Activated naive CD8-positive, alpha-beta T cell treated with anti-CD3 and anti-CD28 coated beads, Interleukin-2, amount 50 U/mL, for 24 hours (primary cell): ENCODE measurements at regions not wholly inside any gene's neighbourhood (a gene's known extent, or its start where the extent isn't known, plus 50 kb on each side); places are given as distances from the start of the nearest gene placed in this dataset.
A peak's percentile ranks its signal among the peaks of the same experiment; 100 is the strongest.

ENCODE experiments used
- ATAC-seq: fragments of 150-1000 bp; cut with Tn5 transposase; one replicate; pipeline ENCODE4 v1.10.0; 2021
- DNase-seq: peaks from one replicate; pipeline ENCODE4 v3.0.0; 2021
- H3K27ac Mint-ChIP-seq: one replicate; pipeline ENCODE4 v1.8.0; 2021; ENCODE audit warnings: mild to moderate bottlenecking, mixed read lengths
- H3K27me3 Mint-ChIP-seq: one replicate; pipeline ENCODE4 v1.8.0; 2021; ENCODE audit warnings: mixed read lengths
- H3K36me3 Mint-ChIP-seq: one replicate; pipeline ENCODE4 v1.8.0; 2021; ENCODE audit warnings: low read depth, mixed read lengths
- H3K4me1 Mint-ChIP-seq: one replicate; pipeline ENCODE4 v1.8.0; 2021; ENCODE audit warnings: mixed read lengths
- H3K4me3 Mint-ChIP-seq: one replicate; pipeline ENCODE4 v1.8.0; 2021; ENCODE audit warnings: mild to moderate bottlenecking, moderate library complexity, mixed read lengths
- H3K9me3 Mint-ChIP-seq: one replicate; pipeline ENCODE4 v1.8.0; 2021; ENCODE audit warnings: mixed read lengths

DNA sequence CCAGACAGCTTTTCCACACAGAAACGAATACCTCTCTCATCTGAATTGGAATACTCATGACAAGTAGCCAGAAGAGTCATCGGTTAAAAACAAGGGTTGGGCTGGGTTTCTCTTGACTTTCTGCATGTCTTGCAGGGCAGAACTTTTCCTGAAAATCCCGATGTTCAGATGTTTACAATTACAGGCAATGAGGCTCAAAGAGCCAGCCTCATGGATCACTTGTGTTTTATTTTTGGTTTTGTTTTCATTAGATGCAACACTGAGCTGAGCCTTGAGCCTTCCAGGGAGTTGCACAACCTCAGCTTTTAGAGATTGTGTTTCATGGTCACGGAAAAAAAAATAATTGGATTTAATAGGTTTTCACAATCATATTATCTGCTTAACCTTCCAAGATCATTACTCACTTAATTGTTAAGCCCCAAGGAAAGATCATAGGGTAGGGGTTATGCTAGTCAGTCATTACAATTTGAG, 288.1 kb upstream of the PRDM1 start:
- Mint-ChIP-seq H3K9me3 (no peaks in the 10 kb centered on the region), H3K36me3 (no peaks in the 10 kb centered on the region), H3K27me3 (peaks cover 2% of the 10 kb centered on the region), H3K4me3 (no peak overlapping the region), H3K4me1 (peaks cover 31% of the 10 kb centered on the region), H3K27ac (no peak overlapping the region)
- ATAC-seq: no peak
- no peak for DNase-seq

DNA sequence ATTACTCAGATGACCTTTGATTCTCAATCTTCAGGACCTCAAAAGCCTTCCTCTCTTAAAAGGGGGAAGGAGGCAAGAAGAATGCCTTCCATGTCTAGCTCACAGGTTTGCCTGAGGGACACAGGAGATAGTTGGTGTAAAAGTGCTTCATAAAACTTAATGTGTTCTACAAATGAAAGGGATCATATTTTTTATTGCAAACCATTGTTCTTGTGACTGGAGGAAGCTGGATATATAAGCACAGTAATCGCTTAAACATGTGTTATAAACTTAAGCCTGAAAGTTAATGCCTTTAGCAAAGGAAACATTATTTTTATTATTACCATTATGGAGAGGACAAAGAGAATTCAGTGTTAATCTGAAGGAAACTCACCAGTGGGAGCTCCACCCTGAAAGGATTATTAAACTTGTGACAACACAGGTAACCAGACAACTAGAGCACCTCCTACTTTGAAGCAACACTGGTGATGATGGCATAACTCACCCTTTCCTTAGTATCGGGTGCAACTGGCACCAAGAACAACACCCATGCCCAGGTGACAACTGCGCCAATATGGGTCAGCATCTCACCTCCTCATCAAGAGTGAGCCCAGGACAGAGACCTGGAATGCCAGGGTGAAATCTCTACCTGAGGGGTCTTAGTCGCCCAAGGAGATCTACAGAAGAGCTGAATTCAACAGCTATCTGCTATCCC, 288.7 kb upstream of the PRDM1 start:
- peaks cover 34% of the 10 kb centered on the region for H3K4me1 Mint-ChIP-seq

DNA sequence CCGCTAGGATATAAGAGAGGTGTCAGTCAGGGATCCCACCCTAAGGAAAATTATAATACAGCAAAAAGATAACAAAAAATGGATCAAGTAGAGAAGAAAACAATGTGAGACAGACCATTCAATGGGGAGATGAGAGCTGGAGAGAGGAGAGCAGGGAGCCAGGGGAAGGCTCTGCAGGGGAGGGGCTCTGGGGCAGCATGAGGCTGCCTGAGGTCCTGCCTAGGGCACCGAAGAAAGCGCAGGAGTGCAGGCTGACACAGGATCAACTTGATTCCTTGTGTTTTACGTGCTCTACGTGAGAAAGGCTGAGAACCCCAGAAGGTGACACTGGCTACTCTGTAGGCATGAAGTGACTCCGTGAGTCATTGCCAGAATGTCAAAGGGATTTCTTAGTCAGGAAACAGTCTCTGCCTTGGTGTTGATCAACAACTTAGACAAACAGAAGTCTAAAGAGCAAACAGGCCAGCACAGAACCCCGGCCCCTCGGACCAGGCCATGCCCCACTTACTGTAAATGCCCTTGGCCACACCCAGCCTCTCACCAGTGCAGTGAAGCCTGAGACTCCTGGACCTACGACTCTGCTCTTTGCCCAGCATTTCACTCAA, 290.1 kb upstream of the PRDM1 start:
- H3K4me1 Mint-ChIP-seq: peaks cover 47% of the 10 kb centered on the region
- no peak overlapping the region for H3K27ac Mint-ChIP-seq
- ATAC-seq (peak; percentile 62), DNase-seq (no peak)
- H3K4me3 Mint-ChIP-seq: no peak overlapping the region
- H3K36me3 Mint-ChIP-seq: no peaks in the 10 kb centered on the region
- H3K9me3 Mint-ChIP-seq: no peaks in the 10 kb centered on the region
- H3K27me3 Mint-ChIP-seq: no peaks in the 10 kb centered on the region

More for the DNA sequence above, 288.7 kb upstream of the PRDM1 start:
- Mint-ChIP-seq H3K9me3 (no peaks in the 10 kb centered on the region), H3K27me3 (peaks cover 2% of the 10 kb centered on the region), H3K4me3 (no peak overlapping the region), H3K36me3 (no peaks in the 10 kb centered on the region), H3K27ac (no peak overlapping the region)
- DNase-seq (no peak), ATAC-seq (no peak)

DNA sequence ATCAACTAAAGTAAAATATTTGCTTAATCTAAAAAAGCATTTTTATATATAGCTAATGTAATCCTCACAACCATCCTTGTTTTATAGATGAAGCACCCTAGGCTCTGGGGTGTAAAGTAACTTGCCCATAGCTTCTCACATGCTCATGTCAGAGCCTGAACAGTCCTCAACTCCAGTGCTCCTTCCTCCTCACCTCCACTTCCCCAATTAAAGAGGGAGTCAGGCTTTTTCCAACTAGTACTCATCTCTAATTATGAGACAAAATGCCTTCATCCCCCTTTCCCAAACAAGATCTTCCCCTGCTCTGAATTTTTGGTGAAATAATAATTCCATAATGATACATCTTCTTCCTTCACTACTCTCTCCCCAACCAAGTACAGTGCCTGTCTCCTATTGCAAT, 290.8 kb upstream of the PRDM1 start:
- no peak overlapping the region for H3K27ac Mint-ChIP-seq
- H3K9me3 Mint-ChIP-seq: no peaks in the 10 kb centered on the region
- ATAC-seq (no peak), DNase-seq (no peak)
- H3K36me3 Mint-ChIP-seq: no peaks in the 10 kb centered on the region
- H3K27me3 Mint-ChIP-seq: no peaks in the 10 kb centered on the region
- peaks cover 50% of the 10 kb centered on the region for H3K4me1 Mint-ChIP-seq
- H3K4me3 Mint-ChIP-seq: no peak overlapping the region

DNA sequence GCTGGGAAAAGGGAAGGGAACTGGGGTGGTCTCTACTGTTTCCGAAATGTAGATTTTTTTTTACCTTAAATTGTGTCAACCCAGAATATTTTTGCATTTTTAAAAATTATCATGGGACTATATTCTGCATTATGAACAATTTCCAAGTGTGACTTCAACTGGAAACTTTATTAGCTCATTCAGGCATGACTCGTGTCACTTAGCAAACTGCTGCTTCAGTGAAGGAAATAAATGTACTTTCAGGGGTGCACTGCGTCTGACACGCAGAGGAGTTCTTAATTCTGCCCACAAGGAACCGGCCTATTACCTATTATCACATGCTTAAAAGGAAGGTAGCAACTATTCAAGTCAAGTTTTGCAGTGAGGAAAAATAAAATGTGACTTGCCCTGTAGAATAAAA, 291.3 kb upstream of the PRDM1 start:
- H3K36me3 Mint-ChIP-seq: no peaks in the 10 kb centered on the region
- DNase-seq: no peak
- peak overlapping the region; percentile 25 for H3K27ac Mint-ChIP-seq
- no peak overlapping the region for H3K4me3 Mint-ChIP-seq
- H3K27me3 Mint-ChIP-seq: no peaks in the 10 kb centered on the region
- H3K4me1 Mint-ChIP-seq: peaks cover 50% of the 10 kb centered on the region
- ATAC-seq: peak; percentile 62
- H3K9me3 Mint-ChIP-seq: no peaks in the 10 kb centered on the region

DNA sequence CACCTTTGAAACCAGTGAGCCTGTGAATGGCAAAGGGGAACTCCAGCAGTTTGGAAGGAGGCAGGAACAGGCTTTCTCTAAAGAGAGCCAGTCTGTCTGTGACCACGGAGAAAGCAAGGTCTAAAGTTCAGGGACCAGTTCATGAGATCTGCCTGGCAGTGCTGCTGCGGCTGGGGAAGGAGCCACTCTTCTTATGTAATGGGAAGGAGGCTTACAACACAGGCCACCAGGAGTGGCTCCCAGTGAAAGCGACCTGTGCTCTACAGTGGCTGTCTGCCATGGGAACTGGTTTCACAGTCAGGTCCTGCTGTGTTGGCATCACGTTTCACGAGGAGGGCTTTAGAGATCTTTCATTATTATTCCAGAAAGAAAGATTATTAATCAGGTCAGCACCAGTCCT, 291.9 kb upstream of the PRDM1 start:
- Mint-ChIP-seq H3K27me3 (peaks cover 2% of the 10 kb centered on the region), H3K36me3 (no peaks in the 10 kb centered on the region), H3K27ac (no peak overlapping the region), H3K9me3 (no peaks in the 10 kb centered on the region), H3K4me1 (peaks cover 50% of the 10 kb centered on the region), H3K4me3 (no peak overlapping the region)
- DNase-seq: no peak
- no peak for ATAC-seq

DNA sequence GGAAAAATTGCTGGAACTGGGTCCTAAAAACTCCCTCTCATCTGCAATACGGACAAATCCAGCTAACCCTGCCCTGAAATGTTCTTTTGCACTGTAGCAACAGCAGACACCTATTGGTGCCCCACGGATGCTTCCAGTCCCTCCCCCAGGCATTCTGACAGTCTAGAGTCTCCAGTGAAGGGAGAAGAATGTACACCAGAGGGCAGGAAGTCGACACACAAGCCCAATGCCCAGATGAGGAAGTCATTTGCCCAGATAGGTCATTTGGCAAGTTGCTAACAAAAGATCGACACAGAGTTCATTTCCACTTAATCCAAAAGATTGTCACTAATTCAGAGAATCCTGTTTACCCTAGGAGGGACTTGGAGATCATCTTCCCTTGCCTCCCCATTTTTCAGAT, 293.0 kb upstream of the PRDM1 start:
- H3K36me3 Mint-ChIP-seq: no peaks in the 10 kb centered on the region
- H3K9me3 Mint-ChIP-seq: no peaks in the 10 kb centered on the region
- no peak overlapping the region for H3K27ac Mint-ChIP-seq
- ATAC-seq (no peak), DNase-seq (no peak)
- H3K4me1 Mint-ChIP-seq: peaks cover 50% of the 10 kb centered on the region
- H3K4me3 Mint-ChIP-seq: no peak overlapping the region
- peaks cover 2% of the 10 kb centered on the region for H3K27me3 Mint-ChIP-seq

DNA sequence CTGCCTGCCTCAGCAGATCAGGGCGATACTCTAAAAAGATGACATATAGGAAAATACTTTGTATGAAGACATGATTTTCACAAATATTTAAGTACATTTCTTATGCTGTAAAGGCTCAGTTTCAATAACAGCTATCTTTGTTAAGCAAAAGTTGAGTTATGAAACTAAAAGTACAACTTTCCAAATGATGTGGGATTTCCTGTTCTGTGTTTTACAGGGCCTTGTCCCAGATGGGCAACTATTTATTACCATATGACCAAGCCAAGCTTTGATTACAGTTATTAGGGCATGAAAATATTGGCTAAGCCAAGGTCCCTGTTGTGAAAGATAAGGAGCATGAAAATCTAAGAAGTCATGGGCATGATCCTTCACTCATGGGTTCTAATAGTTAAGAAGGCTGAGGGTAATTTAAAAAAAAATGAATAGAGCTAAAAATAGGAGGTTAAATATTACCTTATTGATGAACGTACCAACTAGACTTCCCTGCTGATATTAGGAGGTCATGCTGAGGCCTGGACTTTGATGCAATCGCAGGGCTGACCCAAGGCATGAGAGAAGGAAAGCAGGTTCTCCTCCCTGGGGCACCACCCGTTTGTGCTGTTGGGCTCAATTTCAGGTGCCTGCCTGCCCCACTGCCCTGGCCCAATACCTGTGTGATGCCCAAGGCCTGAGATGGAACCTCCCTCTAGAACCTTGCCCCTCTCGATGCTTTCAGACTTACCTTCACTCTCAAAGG, 294.4 kb upstream of the PRDM1 start:
- H3K36me3 Mint-ChIP-seq: no peaks in the 10 kb centered on the region
- no peak for DNase-seq
- H3K9me3 Mint-ChIP-seq: no peaks in the 10 kb centered on the region
- peaks cover 2% of the 10 kb centered on the region for H3K27me3 Mint-ChIP-seq
- no peak for ATAC-seq
- H3K27ac Mint-ChIP-seq: no peak overlapping the region
- peaks cover 58% of the 10 kb centered on the region for H3K4me1 Mint-ChIP-seq
- no peak overlapping the region for H3K4me3 Mint-ChIP-seq

DNA sequence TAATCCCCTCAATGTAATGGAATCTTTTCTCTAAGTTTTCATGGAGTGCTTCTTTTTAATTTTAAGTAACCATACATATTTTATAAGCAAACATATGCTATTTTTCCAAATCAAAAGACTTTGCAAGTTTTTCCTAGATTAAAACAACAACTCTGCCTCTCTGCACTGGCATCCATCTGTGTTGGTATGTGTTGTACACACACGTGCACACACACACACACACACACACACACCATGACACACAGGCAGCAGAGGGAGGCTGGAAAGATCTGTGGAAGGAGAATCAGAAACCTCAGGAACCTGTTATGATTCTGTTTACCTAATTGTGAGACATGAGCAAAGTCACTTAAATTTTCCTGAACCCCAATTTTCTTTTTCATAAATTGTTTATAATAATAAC, 295.0 kb upstream of the PRDM1 start:
- DNase-seq (no peak), ATAC-seq (no peak)
- Mint-ChIP-seq H3K27ac (no peak overlapping the region), H3K4me1 (peaks cover 59% of the 10 kb centered on the region), H3K27me3 (peaks cover 2% of the 10 kb centered on the region), H3K4me3 (no peak overlapping the region), H3K36me3 (no peaks in the 10 kb centered on the region), H3K9me3 (no peaks in the 10 kb centered on the region)

DNA sequence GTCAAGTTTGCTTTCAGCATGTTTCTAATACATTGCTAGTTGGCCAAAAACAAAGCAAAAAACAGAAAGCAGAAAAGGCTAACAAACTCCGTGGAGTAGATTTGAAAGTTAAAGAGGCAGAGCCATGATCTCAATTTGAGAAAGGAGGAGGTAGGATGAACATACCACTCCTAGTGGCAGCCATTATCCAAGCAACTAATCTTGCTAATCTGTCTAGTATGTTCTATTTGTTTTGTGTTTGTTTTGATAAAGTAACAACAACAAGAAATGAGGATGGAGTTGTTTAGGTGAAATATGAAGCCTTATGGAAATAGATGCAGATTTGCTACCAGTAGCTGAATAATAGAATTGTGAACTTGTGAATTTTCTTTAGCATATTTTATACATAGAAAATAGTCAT, 295.5 kb upstream of the PRDM1 start:
- Mint-ChIP-seq H3K9me3 (no peaks in the 10 kb centered on the region), H3K36me3 (no peaks in the 10 kb centered on the region), H3K4me1 (peaks cover 58% of the 10 kb centered on the region), H3K4me3 (no peak overlapping the region), H3K27ac (no peak overlapping the region), H3K27me3 (peaks cover 2% of the 10 kb centered on the region)
- no peak for ATAC-seq
- DNase-seq: no peak

DNA sequence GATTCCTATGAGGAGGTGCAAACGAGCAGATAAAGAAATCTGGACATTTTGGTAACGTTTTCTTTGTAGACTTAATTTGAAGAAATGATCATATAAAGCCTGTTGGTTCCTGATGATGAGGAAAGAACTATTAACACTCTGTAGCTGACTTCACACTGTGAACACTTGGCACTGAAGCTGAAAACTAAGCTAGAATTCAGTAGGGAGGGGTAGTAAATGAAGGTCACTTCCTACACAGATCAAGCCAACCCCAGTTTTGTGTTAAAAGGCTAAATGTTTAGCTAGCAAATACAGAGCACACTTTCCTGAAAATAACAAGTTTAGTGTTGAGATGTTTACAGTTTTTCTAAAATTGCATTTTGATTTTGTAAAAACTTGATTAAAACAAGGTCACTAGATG, 296.2 kb upstream of the PRDM1 start:
- H3K9me3 Mint-ChIP-seq: no peaks in the 10 kb centered on the region
- no peak for ATAC-seq
- no peak overlapping the region for H3K27ac Mint-ChIP-seq
- H3K36me3 Mint-ChIP-seq: no peaks in the 10 kb centered on the region
- DNase-seq: no peak
- peaks cover 56% of the 10 kb centered on the region for H3K4me1 Mint-ChIP-seq
- no peak overlapping the region for H3K4me3 Mint-ChIP-seq
- peaks cover 2% of the 10 kb centered on the region for H3K27me3 Mint-ChIP-seq

DNA sequence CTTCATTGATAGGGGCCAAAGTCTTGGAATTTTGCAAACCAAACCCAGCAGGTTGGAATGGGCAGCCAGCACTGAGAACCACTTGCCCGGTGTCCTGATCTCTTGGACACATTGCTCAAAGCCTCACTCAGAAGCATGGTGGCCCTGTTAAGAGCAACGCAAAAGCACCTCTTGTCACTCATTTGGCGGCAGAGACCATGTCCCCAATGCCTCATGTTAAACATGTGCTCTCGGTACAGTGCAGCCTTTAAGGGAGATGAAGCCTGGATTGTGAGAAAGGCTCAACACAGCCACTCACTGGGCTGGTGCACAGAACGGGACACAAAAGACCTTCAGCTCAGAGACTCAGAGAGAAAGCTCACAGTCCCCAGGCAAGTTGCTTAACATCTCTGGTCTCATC, 298.4 kb upstream of the PRDM1 start:
- Mint-ChIP-seq H3K27me3 (peaks cover 2% of the 10 kb centered on the region), H3K4me1 (peaks cover 36% of the 10 kb centered on the region), H3K4me3 (no peak overlapping the region)

DNA sequence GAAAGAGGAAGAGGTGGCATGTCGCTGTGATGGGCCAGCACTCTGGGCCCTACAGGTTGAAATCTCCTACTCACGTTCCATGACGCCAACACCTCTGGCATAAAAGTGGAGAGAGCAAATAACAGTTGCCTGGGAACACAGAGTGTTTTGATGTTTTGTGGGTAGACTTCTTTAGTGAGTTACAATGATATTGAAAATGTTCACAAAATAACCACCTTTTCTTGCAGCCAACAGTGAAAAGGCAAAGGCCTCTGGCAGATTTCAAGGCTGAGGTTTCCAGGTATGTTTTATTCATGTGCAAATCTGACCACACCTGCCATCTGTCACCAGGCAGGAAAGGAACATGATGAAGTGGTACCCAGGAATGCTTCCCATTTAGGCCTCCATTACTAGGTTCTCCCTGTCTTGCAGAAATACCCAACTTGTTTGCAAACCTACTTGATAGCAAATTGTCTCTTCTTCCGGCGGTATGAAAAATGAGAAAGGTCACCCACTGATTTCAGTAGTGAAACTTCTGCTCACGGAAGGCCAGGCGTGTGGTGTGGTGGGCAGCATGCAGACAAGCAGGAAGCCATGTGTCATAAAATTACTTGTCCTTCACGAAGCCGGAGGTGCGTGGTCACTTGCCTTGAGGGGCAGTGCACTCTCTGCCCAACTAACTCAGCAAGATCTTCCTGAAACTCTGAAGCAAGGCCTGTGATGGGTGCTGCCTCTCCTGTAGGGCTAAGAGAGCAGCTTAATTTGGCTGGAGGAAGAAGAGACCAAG, 299.1 kb upstream of the PRDM1 start:
- H3K27me3 Mint-ChIP-seq: peaks cover 2% of the 10 kb centered on the region
- H3K4me1 Mint-ChIP-seq: peaks cover 40% of the 10 kb centered on the region
- no peaks in the 10 kb centered on the region for H3K9me3 Mint-ChIP-seq
- peak; percentile 18 for DNase-seq
- H3K4me3 Mint-ChIP-seq: no peak overlapping the region
- no peaks in the 10 kb centered on the region for H3K36me3 Mint-ChIP-seq
- H3K27ac Mint-ChIP-seq: no peak overlapping the region
- peak; percentile 73 for ATAC-seq

More for the DNA sequence above, 298.4 kb upstream of the PRDM1 start:
- Mint-ChIP-seq H3K36me3 (no peaks in the 10 kb centered on the region), H3K9me3 (no peaks in the 10 kb centered on the region), H3K27ac (no peak overlapping the region)
- ATAC-seq (no peak), DNase-seq (no peak)

DNA sequence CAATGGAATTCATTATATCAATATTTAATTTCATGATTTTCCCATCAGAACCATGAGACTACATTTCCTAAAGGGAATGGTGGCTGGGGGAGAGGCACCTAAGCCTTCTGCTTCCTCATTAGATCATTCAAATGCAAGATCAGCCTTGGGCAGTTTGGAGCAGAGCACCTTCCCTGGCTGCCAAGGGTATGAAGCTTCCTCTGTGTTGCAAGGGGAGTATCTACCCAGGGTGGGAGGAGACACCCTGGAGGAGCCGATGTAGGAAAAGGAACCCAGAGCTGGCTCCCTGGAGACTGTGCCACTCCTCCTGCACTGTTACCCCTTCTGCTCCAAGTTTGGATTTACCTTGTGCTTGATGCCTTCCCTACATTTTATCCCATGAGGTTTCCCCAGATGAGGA, 299.7 kb upstream of the PRDM1 start:
- Mint-ChIP-seq H3K27me3 (peaks cover 2% of the 10 kb centered on the region), H3K9me3 (no peaks in the 10 kb centered on the region), H3K27ac (no peak overlapping the region), H3K4me1 (peaks cover 40% of the 10 kb centered on the region), H3K36me3 (no peaks in the 10 kb centered on the region), H3K4me3 (no peak overlapping the region)
- DNase-seq: no peak
- no peak for ATAC-seq
